GM12878 (cell line): ENCODE measurements at regions not wholly inside any gene's neighbourhood (a gene's known extent, or its start where the extent isn't known, plus 50 kb on each side); places are given as distances from the start of the nearest gene placed in this dataset.
A peak's percentile ranks its signal among the peaks of the same experiment; 100 is the strongest.

Experiments used
- ATAC-seq: fragments of 200-7000 bp; cut with Tn5 transposase; 3 replicates; pipeline ENCODE4 v1.9.1; 2020; ENCODE audit warnings: mild to moderate bottlenecking, moderate library complexity
- BruUV-seq: library from RNA; stranded (reverse); fragments of 400-500 nt; replicated peaks from 2 replicates; lab custom pipeline; 2021; lab: Mats Ljungman, UMichigan
- CTCF ChIA-PET: fragments of 300-600 bp; sonication (Branson Sonifier 250); formaldehyde crosslinking; extraction: SDS; loops from one replicate; lab custom pipeline; 2021; ENCODE audit warnings: inconsistent platforms; lab: Yijun Ruan, JAX
- POLR2A ChIA-PET: fragments of 350-600 bp; formaldehyde crosslinking; extraction: SDS; loops from one replicate; lab custom pipeline; 2021; ENCODE audit warnings: inconsistent platforms; lab: Charles Lee
- RAD21 ChIA-PET: fragments of 300-600 bp; sonication (Branson Sonifier 250); formaldehyde crosslinking; loops from one replicate; lab custom pipeline; 2023; ENCODE audit warnings: antibody characterized with exemption; ENCODE audit not compliant: unreplicated experiment; lab: Charles Lee
- SMC1A ChIA-PET: fragments of 300-600 bp; sonication (Branson Sonifier 250); formaldehyde crosslinking; loops from one replicate; lab custom pipeline; 2023; ENCODE audit not compliant: unreplicated experiment, uncharacterized antibody; lab: Charles Lee
- DNase-seq: peaks from one replicate; pipeline ENCODE4 v3.0.0-alpha.2; 2011; ENCODE audit warnings: low read depth, low spot score
- FAIRE-seq: peaks from 3 replicates; lab custom pipeline; 2011; peaks lifted over from hg19 to GRCh38; lab: Jason Lieb, UNC
- H2AFZ ChIP-seq: 2 replicates; pipeline ENCODE4 v1.6.0; 2011; ENCODE audit warnings: low read depth, low read length, control low read depth; ENCODE audit not compliant: control insufficient read depth
- H3K27ac ChIP-seq: 2 replicates; pipeline ENCODE4 v1.5.1; 2011; ENCODE audit warnings: control low read depth; ENCODE audit not compliant: control insufficient read depth, insufficient read depth
- H3K27me3 ChIP-seq, 2 experiments: replicated peaks in 1 of 2; 2 replicates each; pipeline versions ENCODE4 v1.6.0 to v1.6.1; 2011; ENCODE audit warnings: low read length in 1 of 2; ENCODE audit not compliant: control insufficient read depth in 2 of 2, insufficient read depth in 2 of 2
- H3K36me3 ChIP-seq, 2 experiments: 2 replicates each; pipeline ENCODE4 v1.5.1; 2011; ENCODE audit warnings: low read length in 1 of 2; ENCODE audit not compliant: control insufficient read depth in 2 of 2, insufficient read depth in 2 of 2
- H3K4me1 ChIP-seq: 2 replicates; pipeline ENCODE4 v1.6.1; 2011; ENCODE audit warnings: mild to moderate bottlenecking, low read length, moderate library complexity, mixed read lengths; ENCODE audit not compliant: control insufficient read depth, insufficient read depth
- H3K4me2 ChIP-seq: 2 replicates; pipeline ENCODE4 v1.6.0; 2011; ENCODE audit warnings: control low read depth; ENCODE audit not compliant: control insufficient read depth, insufficient read depth
- H3K4me3 ChIP-seq: fragments of 200-600 bp; sonication (generic); 2 replicates; pipeline ENCODE4 v1.5.1; 2016
- H3K79me2 ChIP-seq: 2 replicates; pipeline ENCODE4 v1.6.0; 2011; ENCODE audit warnings: low read length; ENCODE audit not compliant: control insufficient read depth, insufficient read depth
- H3K9ac ChIP-seq: 2 replicates; pipeline ENCODE4 v1.8.0; 2011; ENCODE audit warnings: low read length, control low read depth, mixed read lengths; ENCODE audit not compliant: control insufficient read depth, insufficient read depth
- H3K9me3 ChIP-seq: replicated peaks from 3 replicates; pipeline ENCODE4 v1.5.1; 2011; ENCODE audit warnings: mild to moderate bottlenecking, low read length; ENCODE audit not compliant: control insufficient read depth, insufficient read depth
- H4K20me1 ChIP-seq: 2 replicates; pipeline ENCODE4 v1.6.0; 2011; ENCODE audit not compliant: control insufficient read depth, insufficient read depth
- BHLHE40 ChIP-seq, 2 experiments: fragments of 450-650 bp in 1 of 2; IDR thresholded peaks; 2 replicates each; pipeline ENCODE4 v1.6.1; 2011 to 2017; ENCODE audit warnings: low read depth in 2 of 2, borderline replicate concordance in 1 of 2, improper control_type of control experiment in 1 of 2, low read length in 1 of 2, mild to moderate bottlenecking in 1 of 2
- CBX3 ChIP-seq: fragments of 200-600 bp; sonication (generic); IDR thresholded peaks from 2 replicates; pipeline ENCODE4 v1.6.1; 2016; ENCODE audit warnings: low read depth, borderline replicate concordance
- CHD2 ChIP-seq: IDR thresholded peaks from 2 replicates; pipeline ENCODE4 v1.6.1; 2011; ENCODE audit warnings: low read depth, low read length, improper control_type of control experiment, borderline replicate concordance
- IKZF2 ChIP-seq, 2 experiments: fragments of 450-650 bp; IDR thresholded peaks; 2 replicates each; pipeline ENCODE4 v1.6.1; 2017; ENCODE audit warnings: mild to moderate bottlenecking in 2 of 2, moderate library complexity in 2 of 2
- MEF2B ChIP-seq: fragments of 450-650 bp; IDR thresholded peaks from 2 replicates; pipeline ENCODE4 v1.6.1; 2018; ENCODE audit warnings: mild to moderate bottlenecking, moderate library complexity; ENCODE audit not compliant: partially characterized antibody, poor library complexity, severe bottlenecking
- NR2C2 ChIP-seq: IDR thresholded peaks from 2 replicates; pipeline ENCODE4 v1.6.1; 2011; ENCODE audit warnings: borderline replicate concordance, low read depth; ENCODE audit not compliant: control insufficient read depth, insufficient read length
- NR2F1 ChIP-seq: fragments of 450-650 bp; conservative IDR thresholded peaks from 2 replicates; pipeline ENCODE4 v1.6.1; 2017; ENCODE audit warnings: mild to moderate bottlenecking
- WGBS: methylation state at CpG from one replicate; pipeline ENCODE4 v1.1.6; 2016; ENCODE audit warnings: low lambda C conversion rate; ENCODE audit not compliant: insufficient replicate concordance, insufficient coverage; ENCODE audit errors: missing lambda C conversion rate; 5-methylcytosine and 5-hydroxymethylcytosine counted together
- in situ Hi-C: fragments of 300-500 bp; cut with MboI; formaldehyde crosslinking; loops from 9 replicates; pipeline ENCODE4 v1.14.3; 2018; ENCODE audit warnings: mixed read lengths
- intact Hi-C: fragments of 100-400 bp; cut with micrococcal nuclease; formaldehyde crosslinking; loops from one replicate; pipeline ENCODE4 v1.14.2; 2022; ENCODE audit not compliant: unreplicated experiment
- TF ChIP-seq, protein P1 (sequence below): IDR thresholded peaks from 2 replicates; pipeline ENCODE4 v1.6.1; 2012; ENCODE audit warnings: low read length, inconsistent platforms

DNA sequence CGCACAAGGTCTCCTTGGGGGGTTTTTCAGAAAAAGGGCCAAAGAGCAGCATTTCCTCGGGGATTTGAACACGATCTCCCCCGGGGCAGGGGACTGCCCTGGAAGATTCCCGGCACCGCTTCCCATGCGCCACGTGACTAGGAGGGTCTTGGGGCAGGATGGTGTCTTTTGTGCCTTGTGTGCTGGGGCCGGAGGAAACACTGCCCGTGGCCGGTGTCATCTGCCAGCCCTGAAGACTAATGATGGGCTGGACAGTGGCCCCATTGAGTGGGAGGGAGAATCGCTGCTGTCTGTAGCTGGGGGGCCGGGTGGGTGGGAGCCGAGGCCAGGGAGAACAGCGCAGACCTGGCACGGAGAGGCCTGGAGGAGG is 315.1 kb downstream of the SEC14L1 start:
- no peak for DNase-seq
- no peaks in the 10 kb centered on the region for H3K27me3 ChIP-seq
- peak overlapping the region; percentile 86 for H3K9ac ChIP-seq
- no peak overlapping the region for H2AFZ ChIP-seq
- TF ChIP-seq, protein P1, sequence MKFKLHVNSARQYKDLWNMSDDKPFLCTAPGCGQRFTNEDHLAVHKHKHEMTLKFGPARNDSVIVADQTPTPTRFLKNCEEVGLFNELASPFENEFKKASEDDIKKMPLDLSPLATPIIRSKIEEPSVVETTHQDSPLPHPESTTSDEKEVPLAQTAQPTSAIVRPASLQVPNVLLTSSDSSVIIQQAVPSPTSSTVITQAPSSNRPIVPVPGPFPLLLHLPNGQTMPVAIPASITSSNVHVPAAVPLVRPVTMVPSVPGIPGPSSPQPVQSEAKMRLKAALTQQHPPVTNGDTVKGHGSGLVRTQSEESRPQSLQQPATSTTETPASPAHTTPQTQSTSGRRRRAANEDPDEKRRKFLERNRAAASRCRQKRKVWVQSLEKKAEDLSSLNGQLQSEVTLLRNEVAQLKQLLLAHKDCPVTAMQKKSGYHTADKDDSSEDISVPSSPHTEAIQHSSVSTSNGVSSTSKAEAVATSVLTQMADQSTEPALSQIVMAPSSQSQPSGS = no peak
- TF ChIP-seq NR2C2 = no peak
- 0 out of 2 replicates have a peak, but pooled peaks have one; percentile 1 for TF ChIP-seq NR2F1
- TF ChIP-seq MEF2B = peak; percentile 39
- peak in 1 of 2 experiments; percentile 15; a peak in 1 of 4 replicates for TF ChIP-seq BHLHE40 (IDR thresholded peaks at IDR 0.05; ENCODE audit: borderline replicate concordance in 1 of 2, low read depth in 2 of 2, low read length in 1 of 2)
- no peak for TF ChIP-seq CHD2
- no peak for TF ChIP-seq CBX3
- TF ChIP-seq IKZF2 (IDR thresholded peaks at IDR 0.05) = peak in 1 of 2 experiments; percentile 21; a peak in 1 of 4 replicates
- BruUV-seq = no TSS peak
- H4K20me1 ChIP-seq = no peaks in the 10 kb centered on the region
- peak overlapping the region; percentile 99 for H3K27ac ChIP-seq
- CTCF ChIA-PET = no interaction called here
- H3K9me3 ChIP-seq = no peaks in the 10 kb centered on the region
- peaks cover 100% of the 10 kb centered on the region for H3K79me2 ChIP-seq
- FAIRE-seq = no peak
- 20% methylated on average over 8 of the region's 16 CpGs for WGBS
- SMC1A ChIA-PET = interaction anchor here (9.1 kb wide), 1 partner anchor 17 kb away, joined by 96 read pairs; no protein-coding TSS in a partner anchor
- H3K36me3 ChIP-seq = peaks cover 8% of the 10 kb centered on the region in 2 experiments; a peak in 3 of 4 replicates
- intact Hi-C loops = no loop called here
- peak overlapping the region; percentile 98 for H3K4me2 ChIP-seq
- ATAC-seq = no peak
- POLR2A ChIA-PET = interaction anchor here (0.5 kb wide), 1 partner anchor 8 kb away, joined by 3 read pairs; no protein-coding TSS in a partner anchor
- peaks cover 62% of the 10 kb centered on the region for H3K4me1 ChIP-seq
- in situ Hi-C loops = loop anchor here (10.0 to 25.0 kb wide), 2 partner anchors 699 to 1194 kb away; partner anchors contain the start of gene UBALD2
- peak overlapping the region; percentile 94 for H3K4me3 ChIP-seq
- RAD21 ChIA-PET = no interaction called here
